ENCODE measurements at regions not wholly inside any gene's neighbourhood (a gene's known extent, or its start where the extent isn't known, plus 50 kb on each side); places are given as distances from the start of the nearest gene placed in this dataset.

- Histone ChIP-seq H4K20me1 (no peaks in the 10 kb centered on the region), H3K4me3 (no peak overlapping the region), H3K27ac (no peak overlapping the region), H3K36me3 (no peaks in the 10 kb centered on the region), H3K4me1 (no peaks in the 10 kb centered on the region), H3K9ac (no peak overlapping the region), H3K27me3 (no peaks in the 10 kb centered on the region), H3K9me3 (no peaks in the 10 kb centered on the region; the same call in 1 of the 2 replicates), H3K4me2 (no peak overlapping the region)
- TF ChIP-seq Cebpa-rat (IDR thresholded peaks at IDR 0.05) = no peak
Measured at GRCh38 chr5:160937570-160937969, 85.6 kb upstream of the ATP10B start.

GRCh38 chr5:160935776-160936175 is 83.8 kb upstream of the ATP10B start:
- Histone ChIP-seq H3K4me1 (no peaks in the 10 kb centered on the region), H3K27me3 (no peaks in the 10 kb centered on the region), H4K20me1 (no peaks in the 10 kb centered on the region), H3K9ac (no peak overlapping the region), H3K9me3 (no peaks in the 10 kb centered on the region; the same call in 1 of the 2 replicates), H3K4me2 (no peak overlapping the region), H3K36me3 (no peaks in the 10 kb centered on the region), H3K27ac (no peak overlapping the region), H3K4me3 (no peak overlapping the region)
- no peak for TF ChIP-seq Cebpa-rat (IDR thresholded peaks at IDR 0.05)

GRCh38 chr5:160931283-160931682 is 79.3 kb upstream of the ATP10B start:
- Histone ChIP-seq H3K4me3 (no peak overlapping the region), H4K20me1 (no peaks in the 10 kb centered on the region), H3K27me3 (no peaks in the 10 kb centered on the region), H3K36me3 (no peaks in the 10 kb centered on the region), H3K4me1 (no peaks in the 10 kb centered on the region), H3K27ac (no peak overlapping the region), H3K9me3 (no peaks in the 10 kb centered on the region; the same call in 1 of the 2 replicates), H3K9ac (no peak overlapping the region), H3K4me2 (no peak overlapping the region)
- TF ChIP-seq Cebpa-rat (IDR thresholded peaks at IDR 0.05) = no peak

GRCh38 chr5:160930406-160930805 is 78.4 kb upstream of the ATP10B start:
- Histone ChIP-seq H3K27ac (no peak overlapping the region), H3K4me2 (no peak overlapping the region), H3K4me1 (no peaks in the 10 kb centered on the region), H3K9ac (no peak overlapping the region), H3K4me3 (no peak overlapping the region), H3K27me3 (no peaks in the 10 kb centered on the region), H4K20me1 (no peaks in the 10 kb centered on the region), H3K9me3 (no peaks in the 10 kb centered on the region; the same call in 1 of the 2 replicates), H3K36me3 (no peaks in the 10 kb centered on the region)
- TF ChIP-seq Cebpa-rat (IDR thresholded peaks at IDR 0.05) = no peak

GRCh38 chr5:160929906-160930305 is 77.9 kb upstream of the ATP10B start:
- Histone ChIP-seq H3K4me1 (no peaks in the 10 kb centered on the region), H3K4me2 (no peak overlapping the region), H3K36me3 (no peaks in the 10 kb centered on the region), H4K20me1 (no peaks in the 10 kb centered on the region), H3K27ac (no peak overlapping the region), H3K4me3 (no peak overlapping the region), H3K9me3 (no peaks in the 10 kb centered on the region; the same call in 1 of the 2 replicates), H3K27me3 (no peaks in the 10 kb centered on the region), H3K9ac (no peak overlapping the region)
- TF ChIP-seq Cebpa-rat (IDR thresholded peaks at IDR 0.05) = no peak

- H3K4me2 ChIP-seq = no peak overlapping the region
- H3K9ac ChIP-seq = no peak overlapping the region
- no peak overlapping the region for H3K4me3 ChIP-seq
- no peak overlapping the region for H3K27ac ChIP-seq
- no peak for TF ChIP-seq Cebpa-rat (IDR thresholded peaks at IDR 0.05)
- H3K36me3 ChIP-seq = no peaks in the 10 kb centered on the region
- no peaks in the 10 kb centered on the region; the same call in 1 of the 2 replicates for H3K9me3 ChIP-seq
- H3K27me3 ChIP-seq = no peaks in the 10 kb centered on the region
- H3K4me1 ChIP-seq = no peaks in the 10 kb centered on the region
- no peaks in the 10 kb centered on the region for H4K20me1 ChIP-seq
Measured at GRCh38 chr5:160929360-160929759, 77.3 kb upstream of the ATP10B start.

GRCh38 chr5:160926428-160926827 is 74.4 kb upstream of the ATP10B start:
- TF ChIP-seq Cebpa-rat (IDR thresholded peaks at IDR 0.05) = no peak
- no peak overlapping the region for H3K9ac ChIP-seq

GRCh38 chr5:160925281-160925680 is 73.3 kb upstream of the ATP10B start:
- H3K9me3 ChIP-seq = no peaks in the 10 kb centered on the region
- H3K36me3 ChIP-seq = no peaks in the 10 kb centered on the region
- no peak overlapping the region for H3K4me3 ChIP-seq
- no peak for TF ChIP-seq Cebpa-rat (IDR thresholded peaks at IDR 0.05)
- H3K27me3 ChIP-seq = no peaks in the 10 kb centered on the region
- no peaks in the 10 kb centered on the region for H3K4me1 ChIP-seq
- no peak overlapping the region for H3K4me2 ChIP-seq
- no peak overlapping the region for H3K27ac ChIP-seq
- no peak overlapping the region for H3K9ac ChIP-seq
- no peaks in the 10 kb centered on the region for H4K20me1 ChIP-seq

More at GRCh38 chr5:160926428-160926827, 74.4 kb upstream of the ATP10B start:
- no peaks in the 10 kb centered on the region for H3K9me3 ChIP-seq
- no peak overlapping the region for H3K27ac ChIP-seq
- H3K27me3 ChIP-seq = no peaks in the 10 kb centered on the region
- no peaks in the 10 kb centered on the region for H4K20me1 ChIP-seq
- no peaks in the 10 kb centered on the region for H3K36me3 ChIP-seq
- H3K4me2 ChIP-seq = no peak overlapping the region
- H3K4me1 ChIP-seq = no peaks in the 10 kb centered on the region
- no peak overlapping the region for H3K4me3 ChIP-seq

- H3K27me3 ChIP-seq = no peaks in the 10 kb centered on the region
- H4K20me1 ChIP-seq = no peaks in the 10 kb centered on the region
- H3K9me3 ChIP-seq = no peaks in the 10 kb centered on the region
- H3K36me3 ChIP-seq = no peaks in the 10 kb centered on the region
- H3K27ac ChIP-seq = no peak overlapping the region
- no peak overlapping the region for H3K4me2 ChIP-seq
- no peak for TF ChIP-seq Cebpa-rat (IDR thresholded peaks at IDR 0.05)
- no peak overlapping the region for H3K9ac ChIP-seq
- H3K4me3 ChIP-seq = no peak overlapping the region
- H3K4me1 ChIP-seq = no peaks in the 10 kb centered on the region
Measured at GRCh38 chr5:160923936-160924710, 72.1 kb upstream of the ATP10B start.

- no peak overlapping the region for H3K4me2 ChIP-seq
- H3K36me3 ChIP-seq = no peaks in the 10 kb centered on the region
- H3K27me3 ChIP-seq = no peaks in the 10 kb centered on the region
- H3K4me3 ChIP-seq = no peak overlapping the region
- no peaks in the 10 kb centered on the region for H4K20me1 ChIP-seq
- H3K9ac ChIP-seq = no peak overlapping the region
- H3K27ac ChIP-seq = no peak overlapping the region
- TF ChIP-seq Cebpa-rat (IDR thresholded peaks at IDR 0.05) = no peak
- no peaks in the 10 kb centered on the region for H3K4me1 ChIP-seq
- no peaks in the 10 kb centered on the region for H3K9me3 ChIP-seq
Measured at GRCh38 chr5:160923411-160923810, 71.4 kb upstream of the ATP10B start.
